ENCODE measurements at regions not wholly inside any gene's neighbourhood (a gene's known extent, or its start where the extent isn't known, plus 50 kb on each side); places are given as distances from the start of the nearest gene placed in this dataset.

DNA sequence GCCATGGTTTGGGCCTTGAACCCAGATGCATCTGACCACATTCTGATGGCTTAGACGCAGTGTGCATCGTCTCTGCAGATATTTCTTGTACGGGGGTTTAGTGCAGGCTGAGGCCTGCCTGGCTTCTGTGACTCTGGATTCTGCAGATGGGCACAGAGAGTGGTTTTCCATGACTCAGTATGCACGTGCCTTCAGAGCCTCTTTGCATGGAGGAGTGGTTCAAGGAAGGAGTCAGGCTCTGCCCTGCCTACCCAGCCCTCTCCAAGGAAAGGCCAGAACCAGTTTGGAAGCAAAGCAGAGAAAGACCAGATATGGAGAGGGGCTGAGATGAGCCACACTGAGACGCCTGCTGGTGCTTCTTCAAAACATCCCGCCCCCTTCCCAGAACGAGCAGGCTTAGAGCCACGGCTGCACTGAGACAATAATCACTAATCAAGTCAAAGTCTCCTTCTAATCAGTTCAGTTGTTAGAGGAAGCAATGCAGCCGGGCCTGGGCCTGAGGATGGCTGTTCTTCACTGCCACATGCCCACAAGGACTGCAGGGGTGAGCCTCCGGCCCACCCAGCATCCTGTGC is 308.9 kb downstream of the NXPE2 start:
- TF ChIP-seq, protein P1, sequence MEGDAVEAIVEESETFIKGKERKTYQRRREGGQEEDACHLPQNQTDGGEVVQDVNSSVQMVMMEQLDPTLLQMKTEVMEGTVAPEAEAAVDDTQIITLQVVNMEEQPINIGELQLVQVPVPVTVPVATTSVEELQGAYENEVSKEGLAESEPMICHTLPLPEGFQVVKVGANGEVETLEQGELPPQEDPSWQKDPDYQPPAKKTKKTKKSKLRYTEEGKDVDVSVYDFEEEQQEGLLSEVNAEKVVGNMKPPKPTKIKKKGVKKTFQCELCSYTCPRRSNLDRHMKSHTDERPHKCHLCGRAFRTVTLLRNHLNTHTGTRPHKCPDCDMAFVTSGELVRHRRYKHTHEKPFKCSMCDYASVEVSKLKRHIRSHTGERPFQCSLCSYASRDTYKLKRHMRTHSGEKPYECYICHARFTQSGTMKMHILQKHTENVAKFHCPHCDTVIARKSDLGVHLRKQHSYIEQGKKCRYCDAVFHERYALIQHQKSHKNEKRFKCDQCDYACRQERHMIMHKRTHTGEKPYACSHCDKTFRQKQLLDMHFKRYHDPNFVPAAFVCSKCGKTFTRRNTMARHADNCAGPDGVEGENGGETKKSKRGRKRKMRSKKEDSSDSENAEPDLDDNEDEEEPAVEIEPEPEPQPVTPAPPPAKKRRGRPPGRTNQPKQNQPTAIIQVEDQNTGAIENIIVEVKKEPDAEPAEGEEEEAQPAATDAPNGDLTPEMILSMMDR (conservative IDR thresholded peaks at IDR 0.05), result no peak
- no peak for TF ChIP-seq EZH2 (IDR thresholded peaks at IDR 0.05; ENCODE audit: low read depth)

Measured in PC-9 (cell line).